H9 (cell line): ENCODE measurements at regions not wholly inside any gene's neighbourhood (a gene's known extent, or its start where the extent isn't known, plus 50 kb on each side); places are given as distances from the start of the nearest gene placed in this dataset.

Source experiments
- DNase-seq: peaks from one replicate; pipeline ENCODE4 v3.0.0-alpha.2; 2017
- H2AFZ ChIP-seq: one replicate; pipeline ENCODE4 v1.6.1; 2013; ENCODE audit warnings: mild to moderate bottlenecking, low read length, control low read depth, moderate library complexity
- H2AK5ac ChIP-seq: 2 replicates; pipeline ENCODE4 v1.6.1; 2013; ENCODE audit warnings: low read length, control low read depth, mixed read lengths; ENCODE audit not compliant: insufficient read length
- H2BK120ac ChIP-seq: one replicate; pipeline ENCODE4 v1.6.1; 2013; ENCODE audit warnings: low read depth, mild to moderate bottlenecking, low read length, control low read depth, inconsistent platforms; ENCODE audit not compliant: poor library complexity, severe bottlenecking
- H2BK12ac ChIP-seq: 2 replicates; pipeline ENCODE4 v1.6.1; 2013; ENCODE audit warnings: low read length, control low read depth, mixed read lengths, low read depth; ENCODE audit not compliant: insufficient read length
- H2BK15ac ChIP-seq: 2 replicates; pipeline ENCODE4 v1.6.1; 2013; ENCODE audit warnings: low read depth, low read length, control low read depth
- H2BK20ac ChIP-seq: one replicate; pipeline ENCODE4 v1.6.1; 2013; ENCODE audit warnings: low read depth, mild to moderate bottlenecking, low read length, control low read depth, inconsistent platforms; ENCODE audit not compliant: poor library complexity, severe bottlenecking
- H2BK5ac ChIP-seq: 2 replicates; pipeline ENCODE4 v1.6.1; 2013; ENCODE audit warnings: low read length, control low read depth, mixed read lengths; ENCODE audit not compliant: insufficient read length
- H3K14ac ChIP-seq: 2 replicates; pipeline ENCODE4 v1.6.1; 2013; ENCODE audit warnings: low read length, control low read depth; ENCODE audit not compliant: insufficient read depth
- H3K18ac ChIP-seq: 2 replicates; pipeline ENCODE4 v1.6.1; 2013; ENCODE audit warnings: low read depth, mild to moderate bottlenecking, mixed read lengths, low read length, control low read depth; ENCODE audit not compliant: insufficient read length
- H3K23ac ChIP-seq: 2 replicates; pipeline ENCODE4 v1.6.1; 2013; ENCODE audit warnings: low read length, control low read depth, mixed read lengths, low read depth; ENCODE audit not compliant: insufficient read length
- H3K23me2 ChIP-seq: 2 replicates; pipeline ENCODE4 v1.6.1; 2013; ENCODE audit warnings: low read depth, mild to moderate bottlenecking, mixed read lengths, low read length, control low read depth; ENCODE audit not compliant: insufficient read length, poor library complexity, severe bottlenecking
- H3K27ac ChIP-seq: 2 replicates; pipeline ENCODE4 v1.5.1; 2013; ENCODE audit warnings: low read length, control low read depth, mixed read lengths, low read depth; ENCODE audit not compliant: insufficient read length
- H3K27me3 ChIP-seq: 2 replicates; pipeline ENCODE4 v1.6.1; 2013; ENCODE audit warnings: low read length, control low read depth, inconsistent platforms; ENCODE audit not compliant: insufficient read depth
- H3K4ac ChIP-seq: 2 replicates; pipeline ENCODE4 v1.6.1; 2013; ENCODE audit warnings: low read depth, mild to moderate bottlenecking, control low read depth, inconsistent platforms, low read length, moderate library complexity
- H3K4me1 ChIP-seq: 2 replicates; pipeline ENCODE4 v1.6.1; 2013; ENCODE audit warnings: low read length, control low read depth, inconsistent platforms; ENCODE audit not compliant: insufficient read depth
- H3K4me2 ChIP-seq: 2 replicates; pipeline ENCODE4 v1.6.1; 2013; ENCODE audit warnings: low read length, control low read depth, mixed read lengths; ENCODE audit not compliant: insufficient read length, insufficient read depth
- H3K56ac ChIP-seq: 2 replicates; pipeline ENCODE4 v1.6.1; 2013; ENCODE audit warnings: low read depth, mild to moderate bottlenecking, mixed read lengths, low read length, control low read depth; ENCODE audit not compliant: insufficient read length
- H3K79me1 ChIP-seq: 2 replicates; pipeline ENCODE4 v1.6.1; 2013; ENCODE audit warnings: low read depth, mild to moderate bottlenecking, moderate library complexity, low read length, control low read depth, inconsistent platforms; ENCODE audit not compliant: insufficient read depth, poor library complexity, severe bottlenecking
- H3K79me2 ChIP-seq: 2 replicates; pipeline ENCODE4 v1.6.1; 2013; ENCODE audit warnings: low read length, control low read depth, inconsistent platforms; ENCODE audit not compliant: insufficient read depth
- H3K9ac ChIP-seq: 2 replicates; pipeline ENCODE4 v1.6.1; 2013; ENCODE audit warnings: low read length, control low read depth, mixed read lengths; ENCODE audit not compliant: insufficient read length; ENCODE audit errors: extremely low read depth
- H3K9me3 ChIP-seq: one replicate; pipeline ENCODE4 v1.6.1; 2013; ENCODE audit warnings: low read depth, low read length, inconsistent platforms; ENCODE audit not compliant: control insufficient read depth
- H3T11ph ChIP-seq: one replicate; pipeline ENCODE4 v1.6.1; 2013; ENCODE audit warnings: mild to moderate bottlenecking, low read length, control low read depth, inconsistent platforms
- H4K20me1 ChIP-seq: one replicate; pipeline ENCODE4 v1.6.1; 2013; ENCODE audit not compliant: control insufficient read depth, insufficient read length, insufficient read depth
- H4K5ac ChIP-seq: 2 replicates; pipeline ENCODE4 v1.6.1; 2013; ENCODE audit warnings: low read depth, mild to moderate bottlenecking, mixed read lengths, low read length, control low read depth; ENCODE audit not compliant: insufficient read length
- H4K8ac ChIP-seq: replicated peaks from 2 replicates; pipeline ENCODE4 v1.6.1; 2013; ENCODE audit warnings: low read length, control low read depth, mixed read lengths, low read depth; ENCODE audit not compliant: insufficient read length
- H4K91ac ChIP-seq: 2 replicates; pipeline ENCODE4 v1.6.1; 2013; ENCODE audit warnings: low read depth, mild to moderate bottlenecking, moderate library complexity, mixed read lengths, low read length, control low read depth; ENCODE audit not compliant: insufficient read length
- H3K27ac Mint-ChIP-seq, 3 experiments: 2 replicates in 2 of 3; 3 replicates in 1 of 3; pipeline ENCODE4 v1.8.0; 2020 to 2021; ENCODE audit warnings: mixed read lengths in 3 of 3, mild to moderate bottlenecking in 1 of 3, moderate library complexity in 1 of 3
- H3K27me3 Mint-ChIP-seq: 2 replicates; pipeline ENCODE4 v1.8.0; 2021; ENCODE audit warnings: low read depth, mild to moderate bottlenecking, moderate library complexity, mixed read lengths
- H3K36me3 Mint-ChIP-seq, 3 experiments: 2 replicates in 2 of 3; 3 replicates in 1 of 3; pipeline ENCODE4 v1.8.0; 2020 to 2021; ENCODE audit warnings: low read depth in 3 of 3, mixed read lengths in 3 of 3; ENCODE audit not compliant: insufficient read depth in 1 of 3
- H3K4me1 Mint-ChIP-seq, 2 experiments: 2 replicates each; pipeline ENCODE4 v1.8.0; 2020; ENCODE audit warnings: mixed read lengths in 2 of 2
- H3K4me3 Mint-ChIP-seq, 2 experiments: 2 replicates in 1 of 2; 3 replicates in 1 of 2; pipeline ENCODE4 v1.8.0; 2020 to 2021; ENCODE audit warnings: mild to moderate bottlenecking in 2 of 2, mixed read lengths in 2 of 2, moderate library complexity in 1 of 2
- H3K9me3 Mint-ChIP-seq, 2 experiments: 2 replicates in 1 of 2; 3 replicates in 1 of 2; pipeline ENCODE4 v1.8.0; 2020; ENCODE audit warnings: mild to moderate bottlenecking in 2 of 2, mixed read lengths in 2 of 2, moderate library complexity in 1 of 2
- WGBS: extraction: QIAGEN DNeasy Blood & Tissue Kit; methylation state at CpG from one replicate; pipeline ENCODE4 v1.1.7; 2013; ENCODE audit warnings: missing lambda C conversion rate, low lambda C conversion rate, mixed read lengths; ENCODE audit not compliant: insufficient read length; ENCODE audit errors: extremely low coverage; 5-methylcytosine and 5-hydroxymethylcytosine counted together
- TF ChIP-seq, protein P1 (sequence below): fragments of 200-600 bp; sonication (generic); conservative IDR thresholded peaks from 3 replicates; pipeline ENCODE4 v1.8.0; 2021; ENCODE audit warnings: antibody characterized with exemption, mild to moderate bottlenecking

DNA sequence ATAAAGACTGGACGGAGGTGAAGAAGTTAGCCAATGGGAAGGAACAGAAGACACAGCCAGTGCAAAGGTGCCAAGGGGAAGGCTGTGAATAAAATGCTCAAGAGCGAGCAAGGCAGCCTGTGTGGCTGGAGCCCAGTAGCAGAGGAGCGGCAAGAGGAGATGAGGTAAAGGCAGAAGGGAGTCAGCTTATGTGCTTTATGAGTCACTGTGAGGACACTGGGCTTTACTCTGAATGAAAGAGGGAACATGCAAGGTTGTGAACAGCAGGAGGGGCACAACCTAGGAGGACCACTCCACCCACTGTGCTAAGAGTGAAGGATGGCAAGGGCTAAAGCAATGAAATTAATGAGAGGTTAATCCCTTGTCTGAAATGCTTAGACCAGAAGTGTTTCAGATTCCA is 129.0 kb upstream of the ODAD2 start:
- H4K5ac ChIP-seq = no peak overlapping the region
- no peak overlapping the region for H2BK120ac ChIP-seq
- H3K56ac ChIP-seq = no peak overlapping the region
- H3K4me2 ChIP-seq = no peak overlapping the region
- no peak overlapping the region for H2BK5ac ChIP-seq
- Mint-ChIP-seq H3K4me3 (no peak overlapping the region), H3K36me3 (peaks cover 0 to 10% (median 8%) of the 10 kb centered on the region in 3 experiments; a peak in 6 of 7 replicates), H3K27ac (no peak overlapping the region), H3K27me3 (no peaks in the 10 kb centered on the region), H3K9me3 (peaks cover 8 to 10% of the 10 kb centered on the region in 2 experiments), H3K4me1 (peaks cover 2% of the 10 kb centered on the region in 2 experiments; a peak in 1 of 4 replicates)
- no peak overlapping the region for H3T11ph ChIP-seq
- DNase-seq = no peak
- TF ChIP-seq, protein P1, sequence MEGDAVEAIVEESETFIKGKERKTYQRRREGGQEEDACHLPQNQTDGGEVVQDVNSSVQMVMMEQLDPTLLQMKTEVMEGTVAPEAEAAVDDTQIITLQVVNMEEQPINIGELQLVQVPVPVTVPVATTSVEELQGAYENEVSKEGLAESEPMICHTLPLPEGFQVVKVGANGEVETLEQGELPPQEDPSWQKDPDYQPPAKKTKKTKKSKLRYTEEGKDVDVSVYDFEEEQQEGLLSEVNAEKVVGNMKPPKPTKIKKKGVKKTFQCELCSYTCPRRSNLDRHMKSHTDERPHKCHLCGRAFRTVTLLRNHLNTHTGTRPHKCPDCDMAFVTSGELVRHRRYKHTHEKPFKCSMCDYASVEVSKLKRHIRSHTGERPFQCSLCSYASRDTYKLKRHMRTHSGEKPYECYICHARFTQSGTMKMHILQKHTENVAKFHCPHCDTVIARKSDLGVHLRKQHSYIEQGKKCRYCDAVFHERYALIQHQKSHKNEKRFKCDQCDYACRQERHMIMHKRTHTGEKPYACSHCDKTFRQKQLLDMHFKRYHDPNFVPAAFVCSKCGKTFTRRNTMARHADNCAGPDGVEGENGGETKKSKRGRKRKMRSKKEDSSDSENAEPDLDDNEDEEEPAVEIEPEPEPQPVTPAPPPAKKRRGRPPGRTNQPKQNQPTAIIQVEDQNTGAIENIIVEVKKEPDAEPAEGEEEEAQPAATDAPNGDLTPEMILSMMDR = no peak
- no peaks in the 10 kb centered on the region for H3K23me2 ChIP-seq
- H3K9me3 ChIP-seq = no peaks in the 10 kb centered on the region
- no peak overlapping the region for H3K9ac ChIP-seq
- H4K91ac ChIP-seq = no peak overlapping the region
- no peaks in the 10 kb centered on the region for H4K20me1 ChIP-seq
- H3K79me2 ChIP-seq = no peaks in the 10 kb centered on the region
- H3K4me1 ChIP-seq = no peaks in the 10 kb centered on the region; the same call in 1 of the 2 replicates
- no peaks in the 10 kb centered on the region for H3K27me3 ChIP-seq
- H2BK20ac ChIP-seq = no peak overlapping the region
- no peak overlapping the region for H3K27ac ChIP-seq
- no peaks in the 10 kb centered on the region for H3K79me1 ChIP-seq
- H3K23ac ChIP-seq = no peak overlapping the region
- no peak overlapping the region for H4K8ac ChIP-seq
- H3K4ac ChIP-seq = no peak overlapping the region
- WGBS = no CpG with 5 or more reads among the region's 3 CpGs
- no peak overlapping the region for H2BK15ac ChIP-seq
- H3K14ac ChIP-seq = no peak overlapping the region
- H3K18ac ChIP-seq = no peak overlapping the region
- H2AK5ac ChIP-seq = no peak overlapping the region
- no peak overlapping the region for H2AFZ ChIP-seq
- no peak overlapping the region for H2BK12ac ChIP-seq
